Activated CD8-positive, alpha-beta memory T cell treated with anti-CD3 and anti-CD28 coated beads for 36 hours (primary cell): ENCODE measurements at regions not wholly inside any gene's neighbourhood (a gene's known extent, or its start where the extent isn't known, plus 50 kb on each side); places are given as distances from the start of the nearest gene placed in this dataset.

Experiments
- CTCF ChIA-PET: fragments of 350-600 bp; sonication (Branson Sonifier 250); formaldehyde crosslinking; loops from one replicate; lab custom pipeline; 2021; ENCODE audit warnings: antibody characterized with exemption; lab: Charles Lee
- POLR2A ChIA-PET: fragments of 350-600 bp; sonication (Branson Sonifier 250); formaldehyde crosslinking; loops from one replicate; lab custom pipeline; 2021; ENCODE audit warnings: antibody characterized with exemption; lab: Charles Lee

- POLR2A ChIA-PET: interaction anchor here (0.6 kb wide), 1 partner anchor 1225 kb away, joined by 4 read pairs; no protein-coding TSS in a partner anchor
- CTCF ChIA-PET: no interaction called here
Observed at GRCh38 chr14:97930166-97930565, 1133.0 kb downstream of the VRK1 start.

GRCh38 chr14:97931273-97931672 lies 1134.1 kb downstream of the VRK1 start:
- ChIA-PET CTCF (no interaction called here), POLR2A (no interaction called here)

- CTCF ChIA-PET: no interaction called here
- POLR2A ChIA-PET: no interaction called here
Observed at GRCh38 chr14:97942921-97943320, 1145.7 kb downstream of the VRK1 start.

- POLR2A ChIA-PET: no interaction called here
- CTCF ChIA-PET: no interaction called here
Observed at GRCh38 chr14:97943619-97944018, 1146.4 kb downstream of the VRK1 start.

- CTCF ChIA-PET: no interaction called here
- POLR2A ChIA-PET: no interaction called here
Observed at GRCh38 chr14:97944380-97944779, 1147.2 kb downstream of the VRK1 start.

GRCh38 chr14:97945631-97946030 lies 1148.4 kb downstream of the VRK1 start:
- ChIA-PET POLR2A (no interaction called here), CTCF (no interaction called here)

- ChIA-PET CTCF (no interaction called here), POLR2A (no interaction called here)
Observed at GRCh38 chr14:97946240-97946639, 1149.1 kb downstream of the VRK1 start.

GRCh38 chr14:97946641-97947040 lies 1149.5 kb downstream of the VRK1 start:
- ChIA-PET POLR2A (no interaction called here), CTCF (no interaction called here)

- CTCF ChIA-PET: no interaction called here
- POLR2A ChIA-PET: no interaction called here
Observed at GRCh38 chr14:97948841-97949240, 1151.7 kb downstream of the VRK1 start.

- POLR2A ChIA-PET: no interaction called here
- CTCF ChIA-PET: no interaction called here
Observed at GRCh38 chr14:97956581-97957340, 1159.6 kb downstream of the VRK1 start.

- CTCF ChIA-PET: no interaction called here
- POLR2A ChIA-PET: no interaction called here
Observed at GRCh38 chr14:97959251-97959650, 1162.1 kb downstream of the VRK1 start.

- CTCF ChIA-PET: no interaction called here
- POLR2A ChIA-PET: no interaction called here
Observed at GRCh38 chr14:97960436-97960835, 1163.3 kb downstream of the VRK1 start.

GRCh38 chr14:97970222-97970621 lies 1173.0 kb downstream of the VRK1 start:
- ChIA-PET POLR2A (no interaction called here), CTCF (no interaction called here)

GRCh38 chr14:97975216-97975615 lies 1178.0 kb downstream of the VRK1 start:
- CTCF ChIA-PET: no interaction called here
- POLR2A ChIA-PET: no interaction called here

GRCh38 chr14:97975962-97976361 lies 1178.8 kb downstream of the VRK1 start:
- ChIA-PET POLR2A (no interaction called here), CTCF (no interaction called here)

GRCh38 chr14:97976861-97977260 lies 1179.7 kb downstream of the VRK1 start:
- CTCF ChIA-PET: no interaction called here
- POLR2A ChIA-PET: interaction anchor here (1.3 to 2.1 kb wide), 2 partner anchors 1291 to 1294 kb away, joined by 3 to 6 read pairs; no protein-coding TSS in a partner anchor

- ChIA-PET CTCF (interaction anchor here (0.8 to 2.0 kb wide), 12 partner anchors 10 to 1297 kb away, joined by 3 to 8 read pairs (median 4); no protein-coding TSS in a partner anchor), POLR2A (interaction anchor here (0.7 to 2.1 kb wide), 8 partner anchors 16 to 1293 kb away, joined by 3 to 10 read pairs (median 4); partner anchors contain the start of gene VRK1)
Observed at GRCh38 chr14:97977651-97978261, 1180.6 kb downstream of the VRK1 start.

GRCh38 chr14:97978341-97978740 lies 1181.2 kb downstream of the VRK1 start:
- ChIA-PET POLR2A (interaction anchor here (0.7 to 2.1 kb wide), 9 partner anchors 15 to 1294 kb away, joined by 3 to 10 read pairs (median 4); partner anchors contain the start of genes BCL11B and VRK1), CTCF (interaction anchor here (0.8 to 2.0 kb wide), 14 partner anchors 9 to 1296 kb away, joined by 3 to 8 read pairs (median 4); no protein-coding TSS in a partner anchor)

- CTCF ChIA-PET: interaction anchor here (0.6 to 1.6 kb wide), 2 partner anchors 15 to 1281 kb away, joined by 3 to 5 read pairs; no protein-coding TSS in a partner anchor
- POLR2A ChIA-PET: interaction anchor here (0.9 kb wide), 1 partner anchor 16 kb away, joined by 4 read pairs; no protein-coding TSS in a partner anchor
Observed at GRCh38 chr14:97993508-97994019, 1196.4 kb downstream of the VRK1 start.

- ChIA-PET CTCF (interaction anchor here (0.6 to 1.6 kb wide), 2 partner anchors 15 to 1281 kb away, joined by 3 to 5 read pairs; no protein-coding TSS in a partner anchor), POLR2A (interaction anchor here (0.9 kb wide), 1 partner anchor 16 kb away, joined by 4 read pairs; no protein-coding TSS in a partner anchor)
Observed at GRCh38 chr14:97994020-97994531, 1196.9 kb downstream of the VRK1 start.
